ENCODE measurements at regions not wholly inside any gene's neighbourhood (a gene's known extent, or its start where the extent isn't known, plus 50 kb on each side); places are given as distances from the start of the nearest gene placed in this dataset.

DNA sequence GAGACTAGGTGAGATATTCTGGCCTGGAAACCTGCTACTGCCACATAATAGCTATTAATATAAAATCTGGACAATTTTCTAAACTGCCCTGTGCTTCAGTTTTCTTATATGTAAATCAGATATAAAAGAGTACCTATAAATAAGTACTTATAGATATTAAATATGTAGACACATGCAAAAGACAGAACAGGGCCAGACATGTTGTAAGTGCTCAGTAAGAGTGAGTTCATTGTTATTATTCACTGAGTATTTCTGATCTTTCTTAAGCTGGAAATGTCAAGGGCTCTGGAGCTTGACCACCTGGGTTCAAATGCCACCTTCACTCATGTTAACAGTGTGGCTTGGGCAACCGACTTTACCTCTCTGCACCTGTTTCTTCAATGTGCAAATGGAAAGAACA lies 179.8 kb downstream of the GALC start:
- CTCF ChIA-PET: no interaction called here

More for the DNA sequence above, 179.8 kb downstream of the GALC start:
- Histone ChIP-seq H3K9me3 (replicated peaks; ENCODE audit: control insufficient read depth, insufficient read depth, low read length) (no peaks in the 10 kb centered on the region), H3K4me1 (ENCODE audit: control insufficient read depth, extremely low read depth, insufficient read depth, low read length) (no peaks in the 10 kb centered on the region), H3K4me3 (replicated peaks in 1 of 3; ENCODE audit: insufficient read depth in 1 of 3, low read depth in 1 of 3, low read length in 3 of 3) (no peak overlapping the region), H3K79me2 (ENCODE audit: control insufficient read depth, insufficient read depth, low read length) (no peaks in the 10 kb centered on the region), H3K27me3 (ENCODE audit: control insufficient read depth in 2 of 2, insufficient read depth in 2 of 2, low read length in 2 of 2) (no peaks in the 10 kb centered on the region), H3K9ac (replicated peaks; ENCODE audit: extremely low read depth, insufficient read depth, low read length) (no peak overlapping the region), H4K20me1 (replicated peaks; ENCODE audit: control insufficient read depth, extremely low read depth, insufficient read depth, low read length) (no peaks in the 10 kb centered on the region), H3K27ac (ENCODE audit: insufficient read depth, low read depth, low read length) (no peak overlapping the region), H3K4me2 (ENCODE audit: insufficient read depth, low read length) (no peak overlapping the region), H3K36me3 (ENCODE audit: control insufficient read depth in 2 of 2, extremely low read depth in 1 of 2, insufficient read depth in 2 of 2, low read length in 2 of 2) (no peaks in the 10 kb centered on the region), H2AFZ (ENCODE audit: low read depth, low read length) (no peak overlapping the region), H3K9me1 (replicated peaks; ENCODE audit: control insufficient read depth, extremely low read depth, insufficient read depth, low read length) (no peaks in the 10 kb centered on the region)
- dilution Hi-C loops (cut with MboI; ENCODE audit: extremely low pct_ligation_motif_present, low sequenced_read_pairs) (no loop called here), intact Hi-C loops (cut with micrococcal nuclease) (no loop called here)
- DNase-seq (ENCODE audit: low read depth, low spot score) (no peak), FAIRE-seq (no peak)
- POLR2A ChIA-PET: no interaction called here
- TF ChIP-seq, protein P1, sequence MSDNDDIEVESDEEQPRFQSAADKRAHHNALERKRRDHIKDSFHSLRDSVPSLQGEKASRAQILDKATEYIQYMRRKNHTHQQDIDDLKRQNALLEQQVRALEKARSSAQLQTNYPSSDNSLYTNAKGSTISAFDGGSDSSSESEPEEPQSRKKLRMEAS (IDR thresholded peaks at IDR 0.05; ENCODE audit: insufficient read depth, insufficient read length): no peak
- TF ChIP-seq CTCF (IDR thresholded peaks at IDR 0.05; ENCODE audit: extremely low read depth in 1 of 2, insufficient read depth in 1 of 2, low read depth in 1 of 2, low read length in 2 of 2): no peak
- TF ChIP-seq FOS (IDR thresholded peaks at IDR 0.05; ENCODE audit: borderline replicate concordance, insufficient read depth, low read length): no peak
- no peak for TF ChIP-seq POLR2A (IDR thresholded peaks at IDR 0.05; ENCODE audit: low read depth, low read length)
- TF ChIP-seq MYC (IDR thresholded peaks at IDR 0.05; ENCODE audit: low read depth, low read length): no peak
- no peak for TF ChIP-seq POLR2AphosphoS5 (IDR thresholded peaks at IDR 0.05; ENCODE audit: insufficient read depth, low read depth, low read length)
- no peak for TF ChIP-seq JUN (IDR thresholded peaks at IDR 0.05; ENCODE audit: borderline replicate concordance, insufficient read depth, insufficient read length, low read depth)
- no peak for TF ChIP-seq EZH2 (IDR thresholded peaks at IDR 0.05; ENCODE audit: borderline replicate concordance, low read depth, low read length, severe bottlenecking)
- TF ChIP-seq GATA2 (IDR thresholded peaks at IDR 0.05; ENCODE audit: insufficient read depth, insufficient read length, low read depth, low read length): no peak
- no TSS peak for BruUV-seq (replicated peaks)
